ENCODE measurements at regions not wholly inside any gene's neighbourhood (a gene's known extent, or its start where the extent isn't known, plus 50 kb on each side); places are given as distances from the start of the nearest gene placed in this dataset.

GRCh38 chr1:201740670-201741111, 88.3 kb upstream of the IPO9 start:
- Histone ChIP-seq H3K4me3 (replicated peaks; ENCODE audit: insufficient read depth, low read length) (no peak overlapping the region), H3K27me3 (ENCODE audit: insufficient read depth, poor library complexity, severe bottlenecking) (peaks cover 40% of the 10 kb centered on the region), H3K27ac (replicated peaks) (no peak overlapping the region)
- TF ChIP-seq, protein P1, sequence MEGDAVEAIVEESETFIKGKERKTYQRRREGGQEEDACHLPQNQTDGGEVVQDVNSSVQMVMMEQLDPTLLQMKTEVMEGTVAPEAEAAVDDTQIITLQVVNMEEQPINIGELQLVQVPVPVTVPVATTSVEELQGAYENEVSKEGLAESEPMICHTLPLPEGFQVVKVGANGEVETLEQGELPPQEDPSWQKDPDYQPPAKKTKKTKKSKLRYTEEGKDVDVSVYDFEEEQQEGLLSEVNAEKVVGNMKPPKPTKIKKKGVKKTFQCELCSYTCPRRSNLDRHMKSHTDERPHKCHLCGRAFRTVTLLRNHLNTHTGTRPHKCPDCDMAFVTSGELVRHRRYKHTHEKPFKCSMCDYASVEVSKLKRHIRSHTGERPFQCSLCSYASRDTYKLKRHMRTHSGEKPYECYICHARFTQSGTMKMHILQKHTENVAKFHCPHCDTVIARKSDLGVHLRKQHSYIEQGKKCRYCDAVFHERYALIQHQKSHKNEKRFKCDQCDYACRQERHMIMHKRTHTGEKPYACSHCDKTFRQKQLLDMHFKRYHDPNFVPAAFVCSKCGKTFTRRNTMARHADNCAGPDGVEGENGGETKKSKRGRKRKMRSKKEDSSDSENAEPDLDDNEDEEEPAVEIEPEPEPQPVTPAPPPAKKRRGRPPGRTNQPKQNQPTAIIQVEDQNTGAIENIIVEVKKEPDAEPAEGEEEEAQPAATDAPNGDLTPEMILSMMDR (IDR thresholded peaks at IDR 0.05; ENCODE audit: insufficient read depth, low read length) = no peak
- TF ChIP-seq SPI1 (IDR thresholded peaks at IDR 0.05; ENCODE audit: borderline replicate concordance, low read depth) (peak; percentile 92), GABPA (IDR thresholded peaks at IDR 0.05; ENCODE audit: low read depth) (no peak), POLR2AphosphoS5 (IDR thresholded peaks at IDR 0.05; ENCODE audit: low read depth) (no peak)
- peak; percentile 28 to 31 for DNase-seq (ENCODE audit: low read depth in 1 of 2, low spot score in 1 of 2)

DNA sequence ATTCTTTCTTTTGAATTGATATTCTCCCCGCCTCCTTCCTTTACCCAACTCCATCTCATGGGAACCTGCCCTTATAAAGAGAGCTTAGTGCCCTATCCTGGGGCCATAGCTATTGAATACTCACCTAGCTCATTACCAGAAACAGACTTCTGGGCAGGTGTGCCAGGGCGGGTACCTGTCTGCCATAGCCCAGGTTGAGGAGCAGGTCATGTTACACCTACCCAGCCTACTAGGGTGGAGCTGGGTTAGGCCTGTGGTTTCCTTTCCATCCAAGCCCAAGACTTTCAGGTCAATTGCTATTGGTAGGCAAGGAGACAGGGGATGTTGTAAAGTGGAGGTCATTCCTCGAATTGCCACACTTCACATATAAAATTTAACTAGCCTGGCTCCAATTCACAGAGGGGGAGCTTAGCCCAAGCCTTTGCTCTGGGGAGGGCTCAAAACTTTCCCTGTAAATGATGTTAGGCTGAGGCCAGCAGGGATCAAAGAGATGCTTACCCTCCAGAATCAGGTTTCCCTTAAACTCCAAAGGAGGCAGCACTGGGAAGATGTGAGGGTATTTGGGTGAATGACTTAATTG, 87.1 kb upstream of the IPO9 start:
- no peak for DNase-seq (ENCODE audit: low read depth in 1 of 2, low spot score in 1 of 2)
- Histone ChIP-seq H3K4me3 (replicated peaks; ENCODE audit: insufficient read depth, low read length) (no peak overlapping the region), H3K27me3 (ENCODE audit: insufficient read depth, poor library complexity, severe bottlenecking) (peaks cover 45% of the 10 kb centered on the region), H3K27ac (replicated peaks) (no peak overlapping the region)
- TF ChIP-seq SPI1 (IDR thresholded peaks at IDR 0.05; ENCODE audit: borderline replicate concordance, low read depth) (no peak), GABPA (IDR thresholded peaks at IDR 0.05; ENCODE audit: low read depth) (no peak), REST (IDR thresholded peaks at IDR 0.05; ENCODE audit: insufficient replicate concordance, low read depth) (no peak), POLR2AphosphoS5 (IDR thresholded peaks at IDR 0.05; ENCODE audit: low read depth) (no peak)
- TF ChIP-seq, protein P1 (IDR thresholded peaks at IDR 0.05; ENCODE audit: insufficient read depth, low read length) = no peak

DNA sequence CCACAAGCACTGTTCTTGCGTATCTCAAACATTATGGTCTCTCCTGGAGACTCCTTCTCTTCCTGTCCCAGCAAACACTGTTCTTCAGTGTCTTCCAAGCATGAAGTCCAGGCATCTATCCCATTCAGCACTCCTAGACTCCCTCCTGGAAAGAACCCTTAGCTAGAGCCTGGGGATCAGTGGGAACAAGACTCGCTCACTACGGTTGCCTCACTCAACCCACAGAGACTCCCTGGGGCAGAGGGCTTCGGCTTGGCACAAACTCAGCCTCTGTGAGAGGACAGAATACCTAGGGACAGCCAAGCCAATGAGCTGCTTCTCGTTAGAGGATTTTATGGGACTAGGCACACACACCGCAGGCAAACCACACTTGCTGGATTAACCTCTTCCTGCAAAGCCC, 86.5 kb upstream of the IPO9 start:
- no peak for DNase-seq (ENCODE audit: low read depth in 1 of 2, low spot score in 1 of 2)
- no peak for TF ChIP-seq POLR2AphosphoS5 (IDR thresholded peaks at IDR 0.05; ENCODE audit: low read depth)
- TF ChIP-seq GABPA (IDR thresholded peaks at IDR 0.05; ENCODE audit: low read depth) = no peak
- no peak for TF ChIP-seq REST (IDR thresholded peaks at IDR 0.05; ENCODE audit: insufficient replicate concordance, low read depth)
- TF ChIP-seq, protein P1 (IDR thresholded peaks at IDR 0.05; ENCODE audit: insufficient read depth, low read length) = no peak
- H3K4me3 ChIP-seq (replicated peaks; ENCODE audit: insufficient read depth, low read length) = no peak overlapping the region
- H3K27ac ChIP-seq (replicated peaks) = no peak overlapping the region
- peaks cover 49% of the 10 kb centered on the region for H3K27me3 ChIP-seq (ENCODE audit: insufficient read depth, poor library complexity, severe bottlenecking)

Data from HL-60 (cell line).